Ascending aorta (tissue), 2 donors: ENCODE measurements at regions not wholly inside any gene's neighbourhood (a gene's known extent, or its start where the extent isn't known, plus 50 kb on each side); places are given as distances from the start of the nearest gene placed in this dataset.

Source experiments
- DNase-seq, 2 donors: peaks; one replicate each; pipeline ENCODE4 v3.0.0-alpha.2; 2019; ENCODE audit warnings: low spot score in 2 of 2
- H3K27ac ChIP-seq, 2 donors: fragments of 200-600 bp; sonication (generic); one replicate each; pipeline ENCODE4 v1.5.1; 2016 to 2017; ENCODE audit warnings: mild to moderate bottlenecking in 1 of 2
- H3K27me3 ChIP-seq: fragments of 200-600 bp; sonication (generic); one replicate; pipeline ENCODE4 v1.5.1; 2017
- H3K36me3 ChIP-seq, 2 donors: fragments of 200-600 bp; sonication (generic); one replicate each; pipeline ENCODE4 v1.5.1; 2016
- H3K4me1 ChIP-seq, 2 donors: fragments of 200-600 bp; sonication (generic); one replicate each; pipeline ENCODE4 v1.5.1; 2016 to 2017; ENCODE audit warnings: mild to moderate bottlenecking in 1 of 2
- H3K4me3 ChIP-seq, 2 donors: fragments of 200-600 bp; sonication (generic); one replicate each; pipeline ENCODE4 v1.5.1; 2016 to 2017; ENCODE audit warnings: mild to moderate bottlenecking in 1 of 2
- H3K9me3 ChIP-seq, 2 donors: fragments of 200-600 bp; sonication (generic); one replicate each; pipeline ENCODE4 v1.5.1; 2016
- intact Hi-C: fragments of 100-400 bp; cut with DNase I; formaldehyde crosslinking; loops from one replicate; pipeline ENCODE4 v1.15.1; 2023
- TF ChIP-seq, protein P1 (sequence below), 3 experiments: fragments of 200-600 bp in 2 of 3; fragments of 450-650 bp in 1 of 3; sonication (generic) in 2 of 3; IDR thresholded peaks; one replicate each; pipeline ENCODE4 v1.5.1; 2016 to 2019; ENCODE audit warnings: antibody characterized with exemption in 3 of 3, mild to moderate bottlenecking in 1 of 3, moderate library complexity in 1 of 3

DNA sequence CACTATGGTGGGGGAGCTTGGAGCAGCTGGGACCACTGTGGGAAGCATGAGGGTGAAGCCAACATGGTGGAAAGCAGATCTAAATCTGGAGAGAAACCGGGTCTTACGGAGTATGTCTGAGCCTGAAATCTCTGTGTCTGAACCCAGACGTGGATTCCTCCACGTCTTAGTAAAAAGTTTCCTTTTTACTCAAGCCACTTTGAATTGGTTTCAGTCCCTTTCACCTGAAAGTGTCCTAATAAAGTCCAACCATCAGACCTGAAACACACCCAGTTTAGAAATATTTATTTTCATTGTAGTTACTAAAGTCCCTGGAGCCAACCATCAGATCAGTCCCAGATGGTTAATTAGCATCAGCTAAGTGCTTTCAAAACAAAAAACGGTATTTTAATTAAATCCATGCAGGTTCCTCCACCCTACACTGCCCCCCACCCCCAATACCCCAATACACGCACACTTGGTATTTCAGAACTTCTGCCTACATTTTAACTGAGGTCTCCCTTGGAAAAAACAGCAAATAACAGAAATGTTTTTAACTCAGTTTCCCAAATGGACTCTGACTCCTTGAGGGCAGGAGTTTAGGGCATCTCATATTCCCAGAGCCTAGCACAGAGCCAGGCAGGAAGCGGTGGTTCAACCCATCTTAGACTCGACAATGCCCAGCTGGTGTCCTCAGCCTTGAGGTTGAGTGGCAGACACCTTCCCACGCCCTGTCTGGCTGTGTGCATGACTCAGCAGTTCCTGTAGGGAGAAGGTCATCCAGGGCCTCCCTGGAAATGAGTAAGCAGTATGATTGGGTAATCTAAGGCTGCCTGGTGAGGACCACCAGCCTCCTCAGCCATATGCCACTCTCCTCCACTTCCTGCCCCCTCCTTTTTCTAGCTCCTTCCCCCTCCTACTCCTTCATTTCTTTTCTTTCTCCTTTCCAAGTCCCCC, 175.8 kb downstream of the TTC8 start:
- TF ChIP-seq, protein P1, sequence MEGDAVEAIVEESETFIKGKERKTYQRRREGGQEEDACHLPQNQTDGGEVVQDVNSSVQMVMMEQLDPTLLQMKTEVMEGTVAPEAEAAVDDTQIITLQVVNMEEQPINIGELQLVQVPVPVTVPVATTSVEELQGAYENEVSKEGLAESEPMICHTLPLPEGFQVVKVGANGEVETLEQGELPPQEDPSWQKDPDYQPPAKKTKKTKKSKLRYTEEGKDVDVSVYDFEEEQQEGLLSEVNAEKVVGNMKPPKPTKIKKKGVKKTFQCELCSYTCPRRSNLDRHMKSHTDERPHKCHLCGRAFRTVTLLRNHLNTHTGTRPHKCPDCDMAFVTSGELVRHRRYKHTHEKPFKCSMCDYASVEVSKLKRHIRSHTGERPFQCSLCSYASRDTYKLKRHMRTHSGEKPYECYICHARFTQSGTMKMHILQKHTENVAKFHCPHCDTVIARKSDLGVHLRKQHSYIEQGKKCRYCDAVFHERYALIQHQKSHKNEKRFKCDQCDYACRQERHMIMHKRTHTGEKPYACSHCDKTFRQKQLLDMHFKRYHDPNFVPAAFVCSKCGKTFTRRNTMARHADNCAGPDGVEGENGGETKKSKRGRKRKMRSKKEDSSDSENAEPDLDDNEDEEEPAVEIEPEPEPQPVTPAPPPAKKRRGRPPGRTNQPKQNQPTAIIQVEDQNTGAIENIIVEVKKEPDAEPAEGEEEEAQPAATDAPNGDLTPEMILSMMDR (IDR thresholded peaks at IDR 0.05): no peak
- no peak for DNase-seq

DNA sequence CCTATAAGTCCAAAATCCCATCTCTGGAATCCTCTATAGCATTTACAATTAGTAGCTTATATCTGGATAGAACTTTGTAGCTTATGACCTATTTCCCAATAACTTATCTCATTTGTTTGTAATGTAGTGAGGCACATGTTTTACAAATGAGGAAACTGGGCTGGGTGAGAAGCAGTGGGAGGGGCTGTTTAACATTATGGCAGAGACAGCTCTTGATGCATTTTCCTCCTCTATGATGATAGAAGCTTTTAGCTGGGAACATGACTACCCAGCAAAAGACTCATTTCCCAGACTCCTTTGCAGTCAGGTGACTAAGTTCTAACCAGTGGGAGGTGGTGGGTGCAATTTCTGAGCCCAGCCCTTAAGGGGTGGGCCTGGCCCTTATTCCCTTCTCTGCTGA, 179.7 kb downstream of the TTC8 start:
- Histone ChIP-seq H3K4me1 (no peaks in the 10 kb centered on the region), H3K27ac (no peak overlapping the region), H3K27me3 (no peaks in the 10 kb centered on the region), H3K36me3 (no peaks in the 10 kb centered on the region), H3K4me3 (no peak overlapping the region), H3K9me3 (no peaks in the 10 kb centered on the region)
- TF ChIP-seq, protein P1 (IDR thresholded peaks at IDR 0.05): no peak
- no peak for DNase-seq
- intact Hi-C loops: no loop called here

More for the DNA sequence above, 175.8 kb downstream of the TTC8 start:
- Histone ChIP-seq H3K4me3 (no peak overlapping the region), H3K27ac (no peak overlapping the region), H3K4me1 (no peaks in the 10 kb centered on the region), H3K9me3 (no peaks in the 10 kb centered on the region), H3K36me3 (no peaks in the 10 kb centered on the region), H3K27me3 (no peaks in the 10 kb centered on the region)
- intact Hi-C loops: no loop called here

DNA sequence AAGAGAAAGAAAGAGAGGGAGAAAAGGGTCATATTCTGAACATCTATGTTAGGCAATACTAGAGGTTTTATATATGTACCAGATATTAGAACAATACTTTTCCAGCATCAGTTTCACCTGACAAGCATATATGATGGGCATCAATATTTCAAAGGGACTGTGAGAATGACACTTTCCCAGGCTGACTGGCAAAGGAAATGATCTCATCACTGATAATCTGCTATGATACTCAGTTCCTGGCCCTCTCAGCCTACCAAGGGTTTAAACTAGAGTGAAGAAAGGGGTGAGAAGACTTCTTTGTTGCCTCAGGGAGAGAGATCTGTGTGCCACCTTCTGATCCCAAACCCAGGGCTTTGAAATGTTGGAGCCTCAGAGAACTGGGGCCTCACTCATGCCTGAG, 183.5 kb downstream of the TTC8 start:
- Histone ChIP-seq H3K36me3 (no peaks in the 10 kb centered on the region), H3K4me1 (no peaks in the 10 kb centered on the region), H3K4me3 (no peak overlapping the region), H3K27ac (no peak overlapping the region), H3K9me3 (no peaks in the 10 kb centered on the region), H3K27me3 (no peaks in the 10 kb centered on the region)
- intact Hi-C loops: no loop called here
- TF ChIP-seq, protein P1 (IDR thresholded peaks at IDR 0.05): no peak
- DNase-seq: no peak

DNA sequence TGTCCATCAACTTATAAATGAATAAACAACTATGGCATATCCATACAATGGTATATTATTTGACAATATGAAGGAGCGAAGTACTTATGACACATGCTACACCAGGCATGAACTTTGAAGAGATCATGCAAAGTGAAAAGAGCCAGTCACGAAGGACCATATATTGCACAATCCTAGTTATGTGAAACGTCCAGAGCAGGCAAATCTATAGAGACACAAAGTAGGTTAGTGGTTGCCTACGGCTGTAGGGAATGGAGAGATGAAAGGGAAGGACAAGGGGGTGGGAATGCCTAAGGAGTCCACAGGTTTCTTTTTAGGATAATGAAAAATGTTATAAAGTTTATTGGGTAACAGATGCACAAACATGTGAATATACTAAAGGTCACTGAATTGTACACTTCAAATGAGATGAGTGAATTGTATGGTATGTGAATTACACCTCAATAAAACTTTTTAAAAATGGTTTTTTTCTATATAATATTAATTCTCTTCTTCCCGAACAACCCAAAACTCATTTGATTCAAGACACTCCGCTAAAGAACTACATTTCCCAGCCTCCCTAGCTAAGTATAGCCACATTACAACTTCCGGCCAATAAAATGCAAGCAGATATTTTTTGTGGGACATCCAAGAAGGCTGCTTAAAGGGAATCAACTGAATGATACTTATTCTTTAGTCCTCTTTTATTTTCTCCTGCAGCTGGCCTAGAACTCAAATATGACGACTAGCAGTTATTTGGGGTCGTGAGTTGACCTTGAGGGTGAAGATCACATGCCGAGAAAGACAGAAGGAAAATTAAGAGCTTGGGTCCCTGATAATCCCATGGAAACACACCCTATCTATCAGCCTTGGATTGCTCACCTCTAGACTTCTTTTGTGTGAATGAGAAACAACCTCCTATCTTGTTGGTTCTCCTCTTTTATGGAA, 187.2 kb downstream of the TTC8 start:
- no peaks in the 10 kb centered on the region for H3K9me3 ChIP-seq
- no peaks in the 10 kb centered on the region for H3K4me1 ChIP-seq
- no peak overlapping the region for H3K4me3 ChIP-seq
- TF ChIP-seq, protein P1 (IDR thresholded peaks at IDR 0.05): no peak
- intact Hi-C loops: no loop called here
- no peaks in the 10 kb centered on the region for H3K36me3 ChIP-seq
- H3K27ac ChIP-seq: no peak overlapping the region
- H3K27me3 ChIP-seq: no peaks in the 10 kb centered on the region
- DNase-seq: no peak

DNA sequence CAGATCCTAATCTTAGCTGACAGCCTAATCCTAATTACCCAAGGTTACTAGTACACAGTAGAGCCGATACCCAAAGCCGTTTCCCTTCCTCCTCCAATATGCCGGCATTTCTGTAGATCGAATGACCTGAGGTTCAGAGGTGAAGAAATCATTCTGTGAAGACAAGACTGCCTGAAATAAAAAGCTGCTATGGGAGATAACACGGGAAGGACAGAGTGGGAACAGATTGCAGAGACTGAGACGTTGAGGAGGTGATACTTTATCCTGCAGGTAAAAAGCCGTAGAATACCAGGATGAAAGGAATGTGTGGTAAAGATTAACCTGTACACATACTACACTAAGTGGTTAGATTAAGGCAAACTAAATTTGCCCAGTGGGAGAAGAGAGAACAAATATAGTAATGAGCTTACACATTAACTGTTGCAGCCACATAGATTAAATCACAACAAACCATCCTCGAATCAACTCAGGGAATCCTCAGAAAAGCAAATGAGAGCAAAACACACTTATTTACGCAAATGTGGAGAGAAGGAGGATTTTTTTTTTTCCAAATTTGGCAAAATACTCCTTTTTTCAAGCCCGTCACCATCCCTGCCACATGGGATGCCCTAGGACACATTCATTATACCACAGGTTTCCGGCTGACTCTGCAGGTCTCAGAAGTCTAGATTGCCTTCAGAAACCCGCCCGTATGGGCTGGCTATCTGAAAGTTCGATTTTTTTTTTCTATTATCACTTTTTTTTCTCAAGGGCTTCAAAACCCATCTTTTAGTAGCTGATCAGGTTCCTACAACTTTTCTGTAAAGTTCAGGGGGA, 188.0 kb downstream of the TTC8 start:
- DNase-seq: no peak
- no peaks in the 10 kb centered on the region for H3K36me3 ChIP-seq
- H3K27ac ChIP-seq: no peak overlapping the region
- intact Hi-C loops: no loop called here
- H3K4me3 ChIP-seq: no peak overlapping the region
- no peaks in the 10 kb centered on the region for H3K4me1 ChIP-seq
- TF ChIP-seq, protein P1 (IDR thresholded peaks at IDR 0.05): no peak
- H3K9me3 ChIP-seq: no peaks in the 10 kb centered on the region
- no peaks in the 10 kb centered on the region for H3K27me3 ChIP-seq
